ENCODE measurements at regions not wholly inside any gene's neighbourhood (a gene's known extent, or its start where the extent isn't known, plus 50 kb on each side); places are given as distances from the start of the nearest gene placed in this dataset.

- H3K4me3 ChIP-seq = no peak overlapping the region
- 71% methylated on average over 3 of the region's 3 CpGs for WGBS (ENCODE audit: missing lambda C conversion rate)
- FAIRE-seq = no peak
- no peak for DNase-seq (ENCODE audit: low read depth in 1 of 2, low spot score in 1 of 2)
- H3K27ac ChIP-seq = no peak overlapping the region
- TF ChIP-seq KDM1A (IDR thresholded peaks at IDR 0.05; ENCODE audit: low read depth) (no peak), RNF2 (IDR thresholded peaks at IDR 0.05; ENCODE audit: borderline replicate concordance, low read depth) (no peak), E2F6 (IDR thresholded peaks at IDR 0.05; ENCODE audit: borderline replicate concordance, low read depth) (no peak), BHLHE40 (IDR thresholded peaks at IDR 0.05; ENCODE audit: low read depth, low read length) (no peak), NPAS2 (CRISPR knock-in tag; IDR thresholded peaks at IDR 0.05; ENCODE audit: borderline replicate concordance) (no peak), MAZ (IDR thresholded peaks at IDR 0.05; ENCODE audit: borderline replicate concordance, low read depth, low read length) (no peak), JUN (IDR thresholded peaks at IDR 0.05) (no peak), EP300 (IDR thresholded peaks at IDR 0.05) (no peak), HOXB13 (CRISPR knock-in tag; IDR thresholded peaks at IDR 0.05; ENCODE audit: low read depth) (no peak), CTCF (IDR thresholded peaks at IDR 0.05) (no peak), ZC3H11A (IDR thresholded peaks at IDR 0.05) (no peak)
- ATAC-seq = no peak
- no peaks in the 10 kb centered on the region for H3K9me3 ChIP-seq
- no peak overlapping the region for H3K4me2 ChIP-seq
- no peaks in the 10 kb centered on the region for H3K4me1 ChIP-seq
- CTCF ChIA-PET = no interaction called here
- POLR2A ChIA-PET = no interaction called here
These were observed 344.6 kb upstream of the C11orf87 start for GRCh38 chr11:109077291-109077920.

GRCh38 chr11:109085708-109086373 is 336.1 kb upstream of the C11orf87 start:
- ChIA-PET CTCF (no interaction called here), POLR2A (no interaction called here)
- ATAC-seq (no peak), FAIRE-seq (no peak), DNase-seq (ENCODE audit: low read depth in 1 of 2, low spot score in 1 of 2) (no peak)
- H3K4me1 ChIP-seq = no peaks in the 10 kb centered on the region
- no peak overlapping the region for H3K4me2 ChIP-seq
- no peak overlapping the region for H3K27ac ChIP-seq
- H3K4me3 ChIP-seq = no peak overlapping the region
- TF ChIP-seq ZNF302 (CRISPR knock-in tag; IDR thresholded peaks at IDR 0.05) = no peak
- TF ChIP-seq RFX5 (IDR thresholded peaks at IDR 0.05) = no peak
- no peak for TF ChIP-seq ESRRA (IDR thresholded peaks at IDR 0.05; ENCODE audit: borderline replicate concordance, low read length)
- no peak for TF ChIP-seq EHMT2 (IDR thresholded peaks at IDR 0.05; ENCODE audit: low read depth)
- TF ChIP-seq PHF8 (IDR thresholded peaks at IDR 0.05; ENCODE audit: borderline replicate concordance, low read depth) = no peak
- no peak for TF ChIP-seq POLR2AphosphoS2 (conservative IDR thresholded peaks at IDR 0.05; ENCODE audit: low read length)
- no peak for TF ChIP-seq FOSB (CRISPR knock-in tag; IDR thresholded peaks at IDR 0.05)
- TF ChIP-seq ZFP36 (IDR thresholded peaks at IDR 0.05; ENCODE audit: borderline replicate concordance, partially characterized antibody) = no peak
- TF ChIP-seq MAZ (IDR thresholded peaks at IDR 0.05; ENCODE audit: borderline replicate concordance, low read depth, low read length) = no peak
- no peak for TF ChIP-seq TFCP2L1 (CRISPR knock-in tag; IDR thresholded peaks at IDR 0.05)
- TF ChIP-seq POLR2A (IDR thresholded peaks at IDR 0.05; ENCODE audit: low read length) = no peak
- TF ChIP-seq RARB (CRISPR knock-in tag; IDR thresholded peaks at IDR 0.05) = no peak
- TF ChIP-seq BHLHE40 (IDR thresholded peaks at IDR 0.05; ENCODE audit: low read depth, low read length) = no peak
- no peak for TF ChIP-seq HOXA7 (CRISPR knock-in tag; IDR thresholded peaks at IDR 0.05)
- TF ChIP-seq ZC3H11A (IDR thresholded peaks at IDR 0.05) = no peak
- no peak for TF ChIP-seq HOXB13 (CRISPR knock-in tag; IDR thresholded peaks at IDR 0.05; ENCODE audit: low read depth)
- TF ChIP-seq EP300 (IDR thresholded peaks at IDR 0.05) = no peak
- no peak for TF ChIP-seq HDAC2 (IDR thresholded peaks at IDR 0.05)
- 43% methylated on average over 5 of the region's 5 CpGs for WGBS (ENCODE audit: missing lambda C conversion rate)
- H3K9me3 ChIP-seq = no peaks in the 10 kb centered on the region
